Ascending aorta (tissue), 2 donors: ENCODE measurements at regions not wholly inside any gene's neighbourhood (a gene's known extent, or its start where the extent isn't known, plus 50 kb on each side); places are given as distances from the start of the nearest gene placed in this dataset.
A peak's percentile ranks its signal among the peaks of the same experiment; 100 is the strongest.

ENCODE experiments used
- DNase-seq, 2 donors: peaks; one replicate each; pipeline ENCODE4 v3.0.0-alpha.2; 2019; ENCODE audit warnings: low spot score in 2 of 2
- H3K27ac ChIP-seq, 2 donors: fragments of 200-600 bp; sonication (generic); one replicate each; pipeline ENCODE4 v1.5.1; 2016 to 2017; ENCODE audit warnings: mild to moderate bottlenecking in 1 of 2
- H3K27me3 ChIP-seq: fragments of 200-600 bp; sonication (generic); one replicate; pipeline ENCODE4 v1.5.1; 2017
- H3K36me3 ChIP-seq, 2 donors: fragments of 200-600 bp; sonication (generic); one replicate each; pipeline ENCODE4 v1.5.1; 2016
- H3K4me1 ChIP-seq, 2 donors: fragments of 200-600 bp; sonication (generic); one replicate each; pipeline ENCODE4 v1.5.1; 2016 to 2017; ENCODE audit warnings: mild to moderate bottlenecking in 1 of 2
- H3K4me3 ChIP-seq, 2 donors: fragments of 200-600 bp; sonication (generic); one replicate each; pipeline ENCODE4 v1.5.1; 2016 to 2017; ENCODE audit warnings: mild to moderate bottlenecking in 1 of 2
- H3K9me3 ChIP-seq, 2 donors: fragments of 200-600 bp; sonication (generic); one replicate each; pipeline ENCODE4 v1.5.1; 2016
- intact Hi-C: fragments of 100-400 bp; cut with DNase I; formaldehyde crosslinking; loops from one replicate; pipeline ENCODE4 v1.15.1; 2023
- TF ChIP-seq, protein P1 (sequence below), 3 experiments: fragments of 200-600 bp in 2 of 3; fragments of 450-650 bp in 1 of 3; sonication (generic) in 2 of 3; IDR thresholded peaks; one replicate each; pipeline ENCODE4 v1.5.1; 2016 to 2019; ENCODE audit warnings: antibody characterized with exemption in 3 of 3, mild to moderate bottlenecking in 1 of 3, moderate library complexity in 1 of 3

DNA sequence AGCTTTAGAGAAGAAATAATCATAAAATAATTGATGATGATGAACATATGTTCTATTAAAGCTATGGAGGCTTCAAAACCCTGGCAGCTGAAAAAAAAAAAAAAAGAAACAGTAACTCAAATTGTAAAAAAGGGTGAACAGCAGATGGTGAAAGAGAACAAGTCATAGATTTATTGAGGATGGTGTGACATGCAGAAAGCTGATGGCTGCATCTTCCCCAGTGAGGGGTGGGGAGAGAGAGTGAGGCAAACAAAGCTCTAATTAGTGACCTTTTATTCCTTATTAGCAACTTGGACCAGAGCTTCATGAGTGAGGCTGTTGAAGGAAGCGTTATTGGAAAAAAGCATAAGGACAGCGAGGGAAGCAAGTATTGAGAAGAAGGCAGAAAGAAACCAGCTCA, 191.7 kb downstream of the EDN1 start:
- TF ChIP-seq, protein P1, sequence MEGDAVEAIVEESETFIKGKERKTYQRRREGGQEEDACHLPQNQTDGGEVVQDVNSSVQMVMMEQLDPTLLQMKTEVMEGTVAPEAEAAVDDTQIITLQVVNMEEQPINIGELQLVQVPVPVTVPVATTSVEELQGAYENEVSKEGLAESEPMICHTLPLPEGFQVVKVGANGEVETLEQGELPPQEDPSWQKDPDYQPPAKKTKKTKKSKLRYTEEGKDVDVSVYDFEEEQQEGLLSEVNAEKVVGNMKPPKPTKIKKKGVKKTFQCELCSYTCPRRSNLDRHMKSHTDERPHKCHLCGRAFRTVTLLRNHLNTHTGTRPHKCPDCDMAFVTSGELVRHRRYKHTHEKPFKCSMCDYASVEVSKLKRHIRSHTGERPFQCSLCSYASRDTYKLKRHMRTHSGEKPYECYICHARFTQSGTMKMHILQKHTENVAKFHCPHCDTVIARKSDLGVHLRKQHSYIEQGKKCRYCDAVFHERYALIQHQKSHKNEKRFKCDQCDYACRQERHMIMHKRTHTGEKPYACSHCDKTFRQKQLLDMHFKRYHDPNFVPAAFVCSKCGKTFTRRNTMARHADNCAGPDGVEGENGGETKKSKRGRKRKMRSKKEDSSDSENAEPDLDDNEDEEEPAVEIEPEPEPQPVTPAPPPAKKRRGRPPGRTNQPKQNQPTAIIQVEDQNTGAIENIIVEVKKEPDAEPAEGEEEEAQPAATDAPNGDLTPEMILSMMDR (IDR thresholded peaks at IDR 0.05) = no peak
- Histone ChIP-seq H3K27me3 (no peaks in the 10 kb centered on the region), H3K27ac (no peak overlapping the region), H3K4me1 (peaks cover 0 to 13% of the 10 kb centered on the region in 2 donors), H3K36me3 (no peaks in the 10 kb centered on the region), H3K9me3 (no peaks in the 10 kb centered on the region), H3K4me3 (no peak overlapping the region)
- DNase-seq = no peak
- intact Hi-C loops = loop anchor here (10.0 kb wide), 1 partner anchor 877 kb away; no protein-coding TSS in a partner anchor

DNA sequence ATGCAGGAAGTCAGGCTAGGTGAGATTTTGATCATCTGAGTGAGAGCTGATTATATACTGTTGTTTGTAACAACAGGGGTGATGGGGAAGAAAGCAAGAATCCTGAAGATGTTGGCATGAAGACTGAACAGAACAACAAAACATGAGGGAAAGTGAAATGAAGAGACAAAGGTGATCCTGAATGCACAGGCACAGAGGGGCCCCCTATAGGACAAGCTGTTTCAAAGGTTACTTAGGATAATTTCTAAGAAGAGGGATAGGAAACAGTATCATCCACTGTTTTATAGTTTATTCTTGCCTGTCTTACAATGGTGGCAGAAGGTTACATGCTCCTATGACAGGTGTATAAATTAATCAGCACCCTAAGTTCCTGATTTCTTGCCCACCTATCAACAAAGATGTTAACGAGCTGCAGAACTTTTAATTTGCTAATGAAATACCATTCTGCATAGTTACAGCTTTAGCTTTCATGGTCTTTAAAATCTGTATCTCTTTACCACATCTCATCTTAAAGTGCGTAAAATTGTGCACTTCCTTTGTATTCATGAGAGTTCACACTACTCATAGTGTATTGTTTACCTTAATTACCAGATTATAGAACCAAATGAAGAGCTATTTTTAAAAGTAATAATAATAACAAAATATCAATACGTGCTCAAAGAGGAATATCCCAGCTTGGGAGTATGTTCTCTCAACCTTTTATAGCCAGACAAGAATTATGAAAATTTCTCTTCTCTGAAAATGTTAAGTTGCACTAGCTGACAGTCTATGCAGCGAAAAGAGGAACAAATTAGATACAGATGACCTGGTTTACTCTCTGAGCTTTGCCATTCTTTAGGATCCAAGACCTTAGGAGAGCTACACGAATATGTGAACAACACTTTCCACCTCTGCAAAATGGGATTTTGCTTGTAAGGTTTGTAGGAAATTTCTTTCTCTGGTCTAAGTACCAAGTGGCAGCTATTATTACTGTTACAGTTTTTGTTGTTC, 192.5 kb downstream of the EDN1 start:
- Histone ChIP-seq H3K36me3 (no peaks in the 10 kb centered on the region), H3K4me1 (peaks cover 0 to 13% of the 10 kb centered on the region in 2 donors), H3K27me3 (no peaks in the 10 kb centered on the region), H3K27ac (peak overlapping the region; percentile 12 to 15), H3K4me3 (no peak overlapping the region), H3K9me3 (no peaks in the 10 kb centered on the region)
- no peak for DNase-seq
- TF ChIP-seq, protein P1 (IDR thresholded peaks at IDR 0.05) = no peak
- intact Hi-C loops = loop anchor here (10.0 kb wide), 1 partner anchor 878 kb away; no protein-coding TSS in a partner anchor

GRCh38 chr6:12483712-12484111, 193.6 kb downstream of the EDN1 start:
- TF ChIP-seq, protein P1 (IDR thresholded peaks at IDR 0.05) = no peak
- H3K4me3 ChIP-seq = peak overlapping the region; percentile 19 to 36

DNA sequence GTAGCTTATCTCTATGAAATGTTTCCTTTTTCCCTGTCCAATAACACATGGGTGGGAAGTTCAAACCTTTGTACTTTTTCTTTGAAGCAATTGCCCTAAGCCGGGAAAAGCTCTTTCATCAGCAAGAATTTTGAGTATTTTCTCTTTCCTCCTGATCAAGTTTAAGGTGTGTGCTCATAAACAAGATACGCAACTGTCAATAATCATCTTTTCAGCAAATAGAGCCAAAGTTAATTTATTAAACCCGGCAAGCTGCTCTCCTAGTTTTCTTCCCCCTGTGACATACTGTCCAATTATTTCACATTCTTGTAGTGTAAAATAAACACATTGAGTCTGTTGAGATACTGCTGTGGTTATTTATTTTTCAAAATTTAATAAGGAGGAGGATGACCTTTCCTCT, 194.4 kb downstream of the EDN1 start:
- TF ChIP-seq, protein P1 (IDR thresholded peaks at IDR 0.05) = no peak
- intact Hi-C loops = loop anchor here (10.0 kb wide), 1 partner anchor 880 kb away; no protein-coding TSS in a partner anchor

More at GRCh38 chr6:12483712-12484111, 193.6 kb downstream of the EDN1 start:
- Histone ChIP-seq H3K27ac (peak overlapping the region; percentile 12 to 15), H3K9me3 (no peaks in the 10 kb centered on the region), H3K36me3 (no peaks in the 10 kb centered on the region), H3K4me1 (peaks cover 0 to 13% of the 10 kb centered on the region in 2 donors), H3K27me3 (no peaks in the 10 kb centered on the region)
- intact Hi-C loops = loop anchor here (10.0 kb wide), 1 partner anchor 879 kb away; no protein-coding TSS in a partner anchor
- peak in 1 of 2 donors; percentile 78 for DNase-seq

DNA sequence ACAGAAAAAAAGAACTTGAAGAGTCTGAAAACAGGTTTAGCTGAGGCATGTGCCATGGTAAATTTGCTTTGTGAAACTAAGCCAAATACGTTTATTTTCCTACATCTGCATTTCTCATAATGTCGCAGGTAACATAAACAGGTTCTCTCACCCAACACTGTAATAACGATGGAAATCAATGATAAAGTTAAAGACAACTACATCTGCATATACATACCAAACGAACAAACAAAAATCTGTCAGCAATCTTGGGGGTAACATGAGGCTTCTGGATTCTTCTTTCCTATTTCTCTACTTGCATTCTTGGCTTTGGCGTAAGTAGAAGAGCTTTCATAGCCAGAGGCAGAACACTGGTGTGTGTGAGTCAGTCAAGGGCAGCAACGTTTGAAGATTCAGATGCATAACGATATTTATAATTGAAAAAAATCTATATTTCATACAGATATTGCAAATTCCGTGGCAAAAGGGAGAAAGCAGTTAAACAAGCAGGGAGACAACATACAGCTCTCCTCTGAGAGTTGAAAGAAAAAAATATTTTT, 195.1 kb downstream of the EDN1 start:
- Histone ChIP-seq H3K9me3 (no peaks in the 10 kb centered on the region), H3K4me3 (no peak overlapping the region), H3K27ac (no peak overlapping the region), H3K4me1 (peaks cover 0 to 14% of the 10 kb centered on the region in 2 donors), H3K27me3 (no peaks in the 10 kb centered on the region), H3K36me3 (no peaks in the 10 kb centered on the region)
- DNase-seq = no peak
- intact Hi-C loops = loop anchor here (10.0 kb wide), 1 partner anchor 880 kb away; no protein-coding TSS in a partner anchor
- TF ChIP-seq, protein P1 (IDR thresholded peaks at IDR 0.05) = no peak

More for the DNA sequence above, 194.4 kb downstream of the EDN1 start:
- DNase-seq = no peak
- H3K4me3 ChIP-seq = no peak overlapping the region
- H3K27me3 ChIP-seq = no peaks in the 10 kb centered on the region
- H3K36me3 ChIP-seq = no peaks in the 10 kb centered on the region
- H3K9me3 ChIP-seq = no peaks in the 10 kb centered on the region
- no peak overlapping the region for H3K27ac ChIP-seq
- peaks cover 0 to 13% of the 10 kb centered on the region in 2 donors for H3K4me1 ChIP-seq
